ENCODE measurements at regions not wholly inside any gene's neighbourhood (a gene's known extent, or its start where the extent isn't known, plus 50 kb on each side); places are given as distances from the start of the nearest gene placed in this dataset.
"Not testable (repeated sequence)": the region's sequence is repeated elsewhere in the genome, so short reads cannot be mapped to it uniquely, and the experiment has no call there.

- DNase-seq; in situ Hi-C loops (cut with MboI; ENCODE audit: low pct_unique_long_range_greater_than_20kb, low sequenced_read_pairs): not testable (repeated sequence)
Measured at GRCh38 chr9:65566018-65566417, 109.7 kb upstream of the ZNG1E start.

GRCh38 chr9:65519018-65519417, 156.7 kb upstream of the ZNG1E start:
- DNase-seq; in situ Hi-C loops (cut with MboI; ENCODE audit: low pct_unique_long_range_greater_than_20kb, low sequenced_read_pairs): not testable (repeated sequence)

DNA sequence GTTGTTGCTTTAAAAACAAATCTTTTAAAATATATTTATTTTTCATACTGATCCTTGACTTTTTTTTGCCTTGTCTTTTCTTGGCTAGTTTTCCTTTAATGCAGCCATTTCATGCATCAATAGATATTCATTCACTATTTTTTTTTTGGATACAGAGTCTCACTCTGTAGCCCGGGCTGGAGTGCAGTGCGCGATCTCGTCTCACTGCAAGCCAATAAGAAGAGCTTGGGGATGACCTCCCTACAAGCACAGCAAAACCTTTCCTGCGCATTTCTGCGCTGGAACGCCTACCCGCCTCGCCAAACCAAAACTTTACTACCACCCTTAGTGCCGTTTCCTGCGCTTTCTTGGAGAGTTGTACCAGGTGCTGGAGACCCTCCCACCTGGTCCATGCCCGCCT, 161.3 kb upstream of the ZNG1E start:
- in situ Hi-C loops (cut with MboI; ENCODE audit: low pct_unique_long_range_greater_than_20kb, low sequenced_read_pairs); DNase-seq: not testable (repeated sequence)

GRCh38 chr9:65507897-65508296, 167.8 kb upstream of the ZNG1E start:
- DNase-seq; in situ Hi-C loops (cut with MboI; ENCODE audit: low pct_unique_long_range_greater_than_20kb, low sequenced_read_pairs): not testable (repeated sequence)

- in situ Hi-C loops (cut with MboI; ENCODE audit: low pct_unique_long_range_greater_than_20kb, low sequenced_read_pairs); DNase-seq: not testable (repeated sequence)
Measured at GRCh38 chr9:65504686-65505085, 171.0 kb upstream of the ZNG1E start.

DNA sequence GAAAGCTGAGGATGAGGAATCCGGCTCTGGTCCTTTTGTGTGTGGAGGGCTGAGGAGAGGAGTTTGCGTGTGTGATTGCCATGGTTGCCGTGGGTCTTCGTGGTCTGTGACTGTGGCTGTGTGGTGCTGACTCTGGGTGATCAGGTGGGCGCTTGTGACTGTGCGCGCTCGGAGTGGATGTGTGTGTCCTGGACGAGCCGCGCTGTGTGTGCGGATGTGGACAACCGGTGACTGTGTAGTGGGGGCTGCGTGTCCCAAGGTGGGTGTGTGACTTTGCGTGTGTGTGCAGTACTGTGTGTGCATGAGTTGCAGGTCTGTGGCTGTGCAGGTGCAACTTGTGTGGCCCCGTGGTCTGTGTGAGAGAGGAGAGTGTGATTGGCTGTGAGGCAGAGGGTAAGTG, 172.0 kb upstream of the ZNG1E start:
- DNase-seq; in situ Hi-C loops (cut with MboI; ENCODE audit: low pct_unique_long_range_greater_than_20kb, low sequenced_read_pairs): not testable (repeated sequence)

DNA sequence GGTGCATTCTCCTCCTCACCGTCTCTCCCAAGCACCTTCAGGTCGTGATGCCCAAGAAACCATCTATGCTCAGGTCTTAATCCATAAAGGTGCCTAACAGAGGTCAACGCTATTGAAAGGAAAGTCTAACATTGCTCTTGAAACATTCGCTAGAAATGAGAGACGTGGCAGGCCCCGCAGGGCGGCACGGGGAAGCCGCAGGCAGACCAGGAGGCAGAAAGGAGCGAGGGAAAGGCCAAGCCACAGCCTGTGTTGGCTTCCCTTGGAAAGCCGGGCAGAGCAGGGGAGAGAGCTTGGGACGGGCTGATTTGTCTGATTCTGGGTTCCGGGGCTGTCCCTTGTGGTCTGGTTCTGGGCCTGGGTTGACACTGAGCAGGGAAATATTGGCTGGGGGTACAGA, 192.8 kb upstream of the ZNG1E start:
- DNase-seq; in situ Hi-C loops (cut with MboI; ENCODE audit: low pct_unique_long_range_greater_than_20kb, low sequenced_read_pairs): not testable (repeated sequence)

GRCh38 chr9:65481291-65481690, 194.4 kb upstream of the ZNG1E start:
- DNase-seq: not testable (repeated sequence)

GRCh38 chr9:65474891-65475290, 189.9 kb upstream of the FOXD4L5 start:
- DNase-seq; in situ Hi-C loops (cut with MboI; ENCODE audit: low pct_unique_long_range_greater_than_20kb, low sequenced_read_pairs): not testable (repeated sequence)

More at GRCh38 chr9:65481291-65481690, 194.4 kb upstream of the ZNG1E start:
- in situ Hi-C loops (cut with MboI; ENCODE audit: low pct_unique_long_range_greater_than_20kb, low sequenced_read_pairs): not testable (repeated sequence)

DNA sequence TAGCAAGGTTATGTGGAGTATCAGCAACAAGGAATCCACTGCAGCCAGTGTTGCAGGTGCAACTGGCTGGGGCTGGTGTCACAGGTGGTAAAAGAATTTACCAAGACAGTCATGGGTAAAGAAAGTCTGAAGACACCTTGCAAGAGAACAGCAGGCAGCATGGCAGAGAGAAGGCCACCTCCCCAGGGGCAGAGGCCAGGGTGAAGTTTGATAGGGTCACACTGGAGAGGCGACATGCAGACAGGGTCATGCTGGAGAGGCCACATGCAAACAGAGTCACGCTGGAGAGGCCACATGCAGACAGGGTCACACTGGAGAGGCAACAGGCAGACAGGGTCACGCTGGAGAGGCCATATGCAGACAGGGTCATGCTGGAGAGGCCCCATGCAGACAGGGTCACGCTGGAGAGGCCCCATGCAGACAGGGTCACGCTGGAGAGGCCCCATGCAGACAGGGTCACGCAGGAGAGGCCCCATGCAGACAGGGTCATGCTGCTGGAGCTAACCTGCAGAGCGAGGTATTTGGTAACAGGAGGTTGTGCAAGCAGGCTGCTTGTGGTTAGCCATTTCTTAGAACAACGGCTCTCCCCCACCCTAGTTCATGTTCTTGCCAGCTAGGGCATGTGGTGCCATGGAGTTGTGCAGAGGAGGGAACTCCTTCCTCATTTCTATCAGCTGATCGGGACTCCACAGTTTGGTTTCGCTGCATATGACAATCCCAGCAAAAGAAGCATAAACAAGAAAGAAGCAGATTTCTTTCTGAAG, 188.2 kb upstream of the FOXD4L5 start:
- peak; percentile 80 for DNase-seq
- in situ Hi-C loops (cut with MboI; ENCODE audit: low pct_unique_long_range_greater_than_20kb, low sequenced_read_pairs): not testable (repeated sequence)

DNA sequence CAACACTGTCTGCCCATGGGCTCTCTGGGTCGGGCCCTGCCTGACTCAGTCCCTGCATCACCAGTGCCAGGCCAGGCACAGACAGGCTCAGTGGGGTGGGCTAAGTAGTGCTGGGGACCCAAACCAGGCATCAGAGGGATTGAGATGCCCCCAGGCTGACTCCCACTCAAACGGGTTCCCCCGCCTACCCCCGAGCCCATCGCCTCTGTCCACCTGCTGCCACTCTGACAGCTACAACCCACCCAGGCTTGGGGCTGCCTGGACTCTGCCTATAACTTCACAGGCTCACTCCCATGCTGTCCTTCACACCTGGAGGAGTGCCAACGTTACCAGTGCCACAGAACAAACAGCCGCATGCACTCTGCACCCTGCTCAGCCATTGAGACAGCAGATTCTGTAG, 186.1 kb upstream of the FOXD4L5 start:
- in situ Hi-C loops (cut with MboI; ENCODE audit: low pct_unique_long_range_greater_than_20kb, low sequenced_read_pairs); DNase-seq: not testable (repeated sequence)

DNA sequence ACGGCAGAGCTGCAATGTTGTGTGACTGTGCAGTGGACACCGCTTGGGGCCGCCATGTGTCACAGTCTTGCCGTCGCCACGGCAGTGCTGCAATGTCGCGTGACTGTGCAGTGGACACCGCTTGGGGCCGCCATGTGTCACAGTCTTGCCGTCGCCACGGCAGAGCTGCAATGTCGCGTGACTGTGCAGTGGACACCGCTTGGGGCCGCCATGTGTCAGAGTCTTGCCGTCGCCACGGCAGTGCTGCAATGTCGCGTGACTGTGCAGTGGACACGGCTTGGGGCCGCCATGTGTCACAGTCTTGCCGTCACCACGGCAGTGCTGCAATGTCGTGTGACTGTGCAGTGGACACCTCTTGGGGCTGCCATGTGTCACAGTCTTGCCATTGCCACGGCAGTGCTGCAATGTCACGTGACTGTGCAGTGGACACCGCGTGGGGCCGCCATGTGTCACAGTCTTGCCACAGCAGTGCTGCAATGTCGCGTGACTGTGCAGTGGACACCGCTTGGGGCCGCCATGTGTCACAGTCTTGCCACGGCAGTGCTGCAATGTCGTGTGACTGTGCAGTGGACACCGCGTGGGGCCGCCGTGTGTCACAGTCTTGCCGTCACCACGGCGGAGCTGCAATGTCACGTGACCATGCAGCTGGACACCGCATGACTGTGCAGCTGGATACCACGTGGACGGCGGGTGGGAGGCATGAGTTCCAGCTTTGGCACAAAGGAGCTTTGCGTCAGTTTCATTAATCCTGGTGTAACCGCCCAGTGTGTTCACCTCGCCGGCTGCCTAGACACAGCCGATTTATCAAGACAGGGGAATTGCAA, 182.1 kb upstream of the FOXD4L5 start:
- DNase-seq; in situ Hi-C loops (cut with MboI; ENCODE audit: low pct_unique_long_range_greater_than_20kb, low sequenced_read_pairs): not testable (repeated sequence)

GRCh38 chr9:65465246-65465895, 180.4 kb upstream of the FOXD4L5 start:
- in situ Hi-C loops (cut with MboI; ENCODE audit: low pct_unique_long_range_greater_than_20kb, low sequenced_read_pairs); DNase-seq: not testable (repeated sequence)

GRCh38 chr9:65462476-65462875, 177.5 kb upstream of the FOXD4L5 start:
- in situ Hi-C loops (cut with MboI; ENCODE audit: low pct_unique_long_range_greater_than_20kb, low sequenced_read_pairs); DNase-seq: not testable (repeated sequence)

DNA sequence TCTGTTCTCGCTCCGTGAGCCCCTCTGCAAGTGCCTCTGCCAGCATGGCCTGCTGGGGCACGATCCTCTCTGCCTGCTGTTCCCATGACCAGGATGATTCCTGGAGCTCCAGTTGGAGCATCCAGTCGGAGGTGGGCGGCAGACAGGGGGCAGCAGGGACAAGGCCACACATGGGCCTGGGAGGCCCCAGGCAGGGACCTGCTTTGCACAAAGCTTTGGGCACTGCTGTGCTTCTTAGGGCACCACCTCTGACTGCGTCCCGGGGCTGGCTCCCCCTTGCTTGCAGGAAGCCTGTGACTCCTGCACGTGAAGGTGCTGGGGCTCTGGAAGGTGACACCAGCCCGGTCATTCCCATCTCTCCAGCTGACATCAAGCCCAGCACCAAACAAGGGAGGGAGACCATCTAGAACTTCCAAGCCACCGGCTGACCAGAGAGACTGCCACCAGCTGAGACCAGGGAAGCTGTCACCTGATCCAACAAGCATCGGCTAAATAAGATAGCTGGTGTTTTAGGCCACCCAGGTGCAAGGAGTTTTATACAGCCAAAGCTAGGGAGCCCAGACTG, 174.8 kb upstream of the FOXD4L5 start:
- in situ Hi-C loops (cut with MboI; ENCODE audit: low pct_unique_long_range_greater_than_20kb, low sequenced_read_pairs): no loop called here
- DNase-seq: no peak

- no peak for DNase-seq
- in situ Hi-C loops (cut with MboI; ENCODE audit: low pct_unique_long_range_greater_than_20kb, low sequenced_read_pairs): no loop called here
Measured at GRCh38 chr9:65458992-65459391, 174.0 kb upstream of the FOXD4L5 start.

DNA sequence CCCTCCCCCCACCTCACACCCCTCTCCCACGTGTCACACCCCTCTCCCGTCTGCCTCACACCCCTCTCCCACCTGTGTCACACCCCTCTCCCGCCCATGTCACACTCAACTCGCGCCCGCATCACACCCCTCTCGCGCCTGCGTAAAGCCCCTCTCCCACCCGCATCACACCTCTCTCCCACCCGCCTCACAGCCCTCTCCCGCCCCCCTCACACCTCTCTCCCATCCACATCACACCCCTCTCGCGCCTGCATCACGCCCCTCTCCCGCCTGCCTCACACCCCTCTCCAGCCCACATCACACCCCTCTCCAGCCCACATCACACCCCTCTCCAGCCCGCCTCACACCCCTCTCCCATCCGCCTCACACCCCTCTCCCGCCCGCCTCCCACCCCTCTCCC, 173.5 kb upstream of the FOXD4L5 start:
- no peak for DNase-seq
- in situ Hi-C loops (cut with MboI; ENCODE audit: low pct_unique_long_range_greater_than_20kb, low sequenced_read_pairs): no loop called here

DNA sequence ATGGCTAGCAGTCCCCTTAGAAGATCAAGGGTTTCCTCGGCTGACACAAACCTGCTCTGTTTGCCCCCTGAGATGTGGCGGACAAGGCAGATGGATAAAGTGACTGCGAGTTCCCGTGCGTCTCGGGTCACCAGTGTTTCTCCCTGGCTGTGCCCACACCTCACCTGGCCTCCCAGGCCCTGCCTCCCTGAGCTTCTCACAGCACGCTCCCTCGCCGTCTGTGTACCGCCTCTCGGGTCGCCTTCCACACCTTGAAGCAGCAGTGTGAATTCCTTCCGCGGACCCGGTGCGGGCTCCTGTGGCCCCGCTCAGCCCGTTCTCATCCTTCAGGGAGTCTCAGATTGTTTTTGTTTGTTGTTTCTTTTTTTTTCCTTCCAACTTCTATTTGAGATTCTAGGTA, 172.0 kb upstream of the FOXD4L5 start:
- DNase-seq; in situ Hi-C loops (cut with MboI; ENCODE audit: low pct_unique_long_range_greater_than_20kb, low sequenced_read_pairs): not testable (repeated sequence)
